Fibroblast of the aortic adventitia (primary cell): ENCODE measurements at regions not wholly inside any gene's neighbourhood (a gene's known extent, or its start where the extent isn't known, plus 50 kb on each side); places are given as distances from the start of the nearest gene placed in this dataset.

Experiments used
- DNase-seq: peaks from one replicate; pipeline ENCODE4 v3.0.0-alpha.2; 2010; ENCODE audit warnings: low read depth
- H3K4me3 ChIP-seq: 2 replicates; pipeline ENCODE4 v1.5.1; 2011; ENCODE audit warnings: low read depth, mild to moderate bottlenecking, control low read depth, low read length, moderate library complexity
- TF ChIP-seq, protein P1 (sequence below): IDR thresholded peaks from 2 replicates; pipeline ENCODE4 v1.5.1; 2011; ENCODE audit warnings: mild to moderate bottlenecking, low read length, control low read depth, inconsistent platforms; ENCODE audit not compliant: insufficient read depth

DNA sequence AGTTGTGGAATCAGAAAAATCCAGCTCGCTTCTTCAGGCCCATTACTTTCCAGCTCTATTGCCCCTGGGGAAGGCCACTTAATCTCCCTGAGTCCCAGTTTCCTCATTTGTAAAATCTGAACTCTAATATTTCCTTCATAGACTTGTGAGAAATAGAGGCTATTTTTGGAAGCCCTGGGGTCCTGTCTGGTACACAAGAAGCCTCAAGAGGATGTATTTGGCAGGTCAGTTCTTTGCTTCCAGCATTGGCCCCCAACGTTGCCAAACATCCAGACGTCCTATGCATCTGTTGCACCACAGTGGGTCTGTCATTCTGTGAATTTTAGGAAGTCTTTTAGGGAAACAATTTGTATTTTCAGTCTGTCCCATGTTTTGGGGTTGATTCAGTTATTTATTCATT lies 525.9 kb downstream of the EBF1 start:
- no peak for DNase-seq
- no peak overlapping the region for H3K4me3 ChIP-seq
- TF ChIP-seq, protein P1, sequence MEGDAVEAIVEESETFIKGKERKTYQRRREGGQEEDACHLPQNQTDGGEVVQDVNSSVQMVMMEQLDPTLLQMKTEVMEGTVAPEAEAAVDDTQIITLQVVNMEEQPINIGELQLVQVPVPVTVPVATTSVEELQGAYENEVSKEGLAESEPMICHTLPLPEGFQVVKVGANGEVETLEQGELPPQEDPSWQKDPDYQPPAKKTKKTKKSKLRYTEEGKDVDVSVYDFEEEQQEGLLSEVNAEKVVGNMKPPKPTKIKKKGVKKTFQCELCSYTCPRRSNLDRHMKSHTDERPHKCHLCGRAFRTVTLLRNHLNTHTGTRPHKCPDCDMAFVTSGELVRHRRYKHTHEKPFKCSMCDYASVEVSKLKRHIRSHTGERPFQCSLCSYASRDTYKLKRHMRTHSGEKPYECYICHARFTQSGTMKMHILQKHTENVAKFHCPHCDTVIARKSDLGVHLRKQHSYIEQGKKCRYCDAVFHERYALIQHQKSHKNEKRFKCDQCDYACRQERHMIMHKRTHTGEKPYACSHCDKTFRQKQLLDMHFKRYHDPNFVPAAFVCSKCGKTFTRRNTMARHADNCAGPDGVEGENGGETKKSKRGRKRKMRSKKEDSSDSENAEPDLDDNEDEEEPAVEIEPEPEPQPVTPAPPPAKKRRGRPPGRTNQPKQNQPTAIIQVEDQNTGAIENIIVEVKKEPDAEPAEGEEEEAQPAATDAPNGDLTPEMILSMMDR = no peak

GRCh38 chr5:158570502-158570901 lies 529.2 kb downstream of the EBF1 start:
- TF ChIP-seq, protein P1 = no peak
- no peak overlapping the region for H3K4me3 ChIP-seq
- DNase-seq = no peak

DNA sequence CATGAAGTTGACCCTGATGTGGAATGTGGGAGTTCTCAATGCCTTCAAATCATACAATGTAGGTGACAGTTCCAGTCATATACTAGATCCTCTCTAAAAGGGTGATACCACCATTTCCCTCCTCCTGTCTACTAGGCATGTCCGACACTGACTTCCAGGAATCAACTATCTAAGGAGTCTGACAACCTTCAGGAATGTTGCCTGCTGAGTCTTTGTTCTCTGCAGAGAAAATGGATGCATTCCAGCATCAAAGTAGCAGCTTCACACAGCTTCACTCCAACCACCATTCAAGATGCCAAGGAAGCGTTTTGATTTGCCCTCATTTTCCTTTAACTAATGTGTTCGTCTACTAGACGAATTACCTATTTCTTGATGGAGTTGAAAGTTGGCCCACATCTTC lies 530.2 kb downstream of the EBF1 start:
- no peak for DNase-seq

DNA sequence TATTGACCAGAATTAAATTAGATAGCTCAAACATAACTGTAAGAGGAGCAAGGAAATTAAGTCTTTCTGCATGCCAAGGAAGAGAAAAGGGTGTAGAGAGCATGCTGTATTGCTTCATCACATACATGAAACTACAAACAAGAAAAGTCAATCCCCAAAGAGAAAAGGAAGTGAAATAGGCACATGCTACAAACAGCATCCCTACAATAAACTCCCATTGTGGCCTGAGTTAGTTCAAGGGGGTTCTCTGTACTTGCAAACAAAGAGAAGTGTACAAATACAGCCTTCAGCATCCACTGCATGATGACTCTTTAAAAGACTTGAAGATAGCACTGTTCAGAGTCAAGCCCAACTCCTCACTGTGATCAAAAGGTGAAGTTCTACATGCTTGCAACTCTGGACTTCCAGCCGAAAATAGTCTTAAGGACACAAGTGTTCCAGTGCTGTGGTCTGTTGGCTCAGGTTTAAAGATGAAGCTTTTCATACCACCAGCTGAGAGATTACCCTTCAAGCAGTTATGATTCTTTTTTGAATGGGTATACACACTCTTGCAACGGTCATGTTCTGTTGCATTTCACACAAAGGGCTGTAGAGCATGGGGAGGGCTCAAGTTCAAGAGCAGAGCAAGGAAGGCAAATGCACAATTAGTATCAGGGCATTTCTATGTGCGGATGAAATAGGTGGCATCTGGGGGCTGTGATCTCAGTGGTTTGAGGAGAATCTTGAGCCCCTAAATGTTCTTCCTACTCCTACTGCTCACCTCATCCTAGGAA lies 534.5 kb downstream of the EBF1 start:
- no peak for DNase-seq
- H3K4me3 ChIP-seq = no peak overlapping the region
- TF ChIP-seq, protein P1 = no peak

More for the DNA sequence above, 530.2 kb downstream of the EBF1 start:
- TF ChIP-seq, protein P1 = no peak
- no peak overlapping the region for H3K4me3 ChIP-seq

GRCh38 chr5:158563760-158564390 lies 535.8 kb downstream of the EBF1 start:
- no peak overlapping the region for H3K4me3 ChIP-seq
- DNase-seq = peak; percentile 8
- TF ChIP-seq, protein P1 = no peak

DNA sequence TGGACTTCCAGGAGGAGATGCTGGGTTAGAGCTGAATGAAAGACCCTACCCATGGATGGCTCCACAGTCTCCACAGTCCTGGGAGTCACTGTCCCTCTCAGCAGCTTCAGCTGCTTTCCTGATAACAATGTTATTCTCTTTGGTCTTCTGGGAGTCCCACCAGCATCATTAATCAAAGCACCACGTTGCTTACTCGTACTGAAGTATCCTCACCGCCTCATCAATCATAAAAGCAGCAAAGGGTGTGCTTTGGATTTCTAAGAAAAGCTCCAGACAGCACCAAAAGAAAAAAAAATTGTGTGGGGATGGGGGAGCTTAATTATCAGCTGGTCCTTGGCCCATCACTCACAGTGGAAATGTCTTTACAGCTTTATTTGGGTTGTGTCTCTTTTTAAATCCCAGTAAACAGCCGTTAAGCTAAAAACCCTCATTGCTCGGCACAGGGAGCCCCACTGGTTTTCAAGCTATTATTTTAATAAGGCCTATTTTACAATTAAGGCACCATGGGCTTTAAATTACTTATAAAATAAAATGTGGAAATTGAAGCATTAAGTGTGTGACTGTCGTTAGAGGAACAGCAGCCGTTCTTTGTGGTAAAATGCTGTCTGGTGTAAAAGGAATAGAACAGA lies 538.0 kb downstream of the EBF1 start:
- no peak overlapping the region for H3K4me3 ChIP-seq
- no peak for DNase-seq
- TF ChIP-seq, protein P1 = no peak
